Cardiac fibroblast (primary cell): ENCODE measurements at regions not wholly inside any gene's neighbourhood (a gene's known extent, or its start where the extent isn't known, plus 50 kb on each side); places are given as distances from the start of the nearest gene placed in this dataset.

Experiments used
- DNase-seq, 2 donors: peaks; one replicate each; pipeline versions ENCODE4 v3.0.0 to v3.0.0-alpha.2; 2010; ENCODE audit warnings: low read depth in 2 of 2
- H3K4me3 ChIP-seq, 2 donors: replicated peaks in 1 of 2; 1 replicate in 1 of 2; 2 replicates in 1 of 2; pipeline ENCODE4 v1.5.1; 2011; ENCODE audit warnings: low read depth in 2 of 2, low read length in 2 of 2, mild to moderate bottlenecking in 2 of 2, moderate library complexity in 1 of 2
- CTCF ChIP-seq: IDR thresholded peaks from one replicate; pipeline ENCODE4 v1.5.1; 2011; ENCODE audit warnings: low read depth, mild to moderate bottlenecking, low read length, inconsistent platforms

GRCh38 chr1:29643281-29643680 is 407.0 kb downstream of the PTPRU start:
- no peak for DNase-seq
- no peak for TF ChIP-seq CTCF

DNA sequence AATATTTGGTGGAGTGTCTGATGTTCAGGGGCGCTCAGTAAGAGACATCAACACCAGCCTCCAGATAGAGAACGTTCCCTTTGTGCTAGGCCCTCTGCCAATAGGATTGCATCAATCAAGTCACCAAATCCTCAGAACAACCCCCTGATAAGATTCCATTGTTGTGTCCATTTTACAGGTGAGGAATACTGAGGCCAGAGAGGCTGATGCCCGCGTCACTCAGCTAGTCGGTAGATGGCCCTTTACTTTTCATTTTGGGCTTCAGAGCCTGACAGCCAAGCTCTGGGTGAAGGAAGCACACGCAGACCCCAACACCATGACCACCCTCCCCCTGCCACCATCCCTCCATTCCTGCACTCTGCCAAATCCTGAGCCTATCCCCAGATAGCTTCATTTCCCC is 406.2 kb downstream of the PTPRU start:
- no peak for TF ChIP-seq CTCF
- no peak for DNase-seq

More at GRCh38 chr1:29643281-29643680, 407.0 kb downstream of the PTPRU start:
- H3K4me3 ChIP-seq: no peak overlapping the region

GRCh38 chr1:29641921-29642320 is 405.6 kb downstream of the PTPRU start:
- DNase-seq: no peak

More for the DNA sequence above, 406.2 kb downstream of the PTPRU start:
- H3K4me3 ChIP-seq: no peak overlapping the region

GRCh38 chr1:29640428-29640785 is 404.1 kb downstream of the PTPRU start:
- DNase-seq: no peak
- no peak overlapping the region for H3K4me3 ChIP-seq
- no peak for TF ChIP-seq CTCF

More at GRCh38 chr1:29641921-29642320, 405.6 kb downstream of the PTPRU start:
- H3K4me3 ChIP-seq: no peak overlapping the region
- no peak for TF ChIP-seq CTCF

- peak; percentile 25 to 27 for DNase-seq
- TF ChIP-seq CTCF: no peak
- H3K4me3 ChIP-seq: no peak overlapping the region
Observed at GRCh38 chr1:29639741-29640427, 403.6 kb downstream of the PTPRU start.

DNA sequence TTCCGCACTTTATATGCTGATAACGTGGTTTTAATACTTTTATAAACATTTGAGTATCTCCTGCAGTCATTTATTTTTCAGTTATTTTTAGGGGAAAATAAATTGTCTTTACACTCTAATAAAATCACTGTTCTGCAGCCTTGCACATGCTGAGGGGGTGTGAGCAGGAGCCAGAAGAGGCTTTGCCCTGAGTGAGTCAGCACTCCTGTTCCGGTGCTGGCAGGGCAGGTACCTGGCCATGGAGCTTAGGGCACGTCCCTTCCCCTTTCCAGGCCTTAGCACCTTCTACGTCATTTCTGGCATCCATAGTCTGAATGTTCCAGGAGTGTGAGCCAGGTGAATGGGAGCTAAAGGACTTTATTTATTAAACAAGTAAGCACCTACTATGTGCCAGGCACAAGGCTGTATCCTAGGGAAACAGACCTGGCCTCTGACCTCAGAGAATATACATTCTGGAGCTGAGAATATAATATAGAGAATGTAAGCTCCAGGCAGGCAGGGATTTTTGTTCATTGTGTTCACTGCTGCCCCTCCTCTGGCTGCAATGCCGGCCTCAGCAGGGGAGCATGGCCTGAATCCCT is 402.9 kb downstream of the PTPRU start:
- no peak for TF ChIP-seq CTCF
- no peak overlapping the region for H3K4me3 ChIP-seq
- no peak for DNase-seq

DNA sequence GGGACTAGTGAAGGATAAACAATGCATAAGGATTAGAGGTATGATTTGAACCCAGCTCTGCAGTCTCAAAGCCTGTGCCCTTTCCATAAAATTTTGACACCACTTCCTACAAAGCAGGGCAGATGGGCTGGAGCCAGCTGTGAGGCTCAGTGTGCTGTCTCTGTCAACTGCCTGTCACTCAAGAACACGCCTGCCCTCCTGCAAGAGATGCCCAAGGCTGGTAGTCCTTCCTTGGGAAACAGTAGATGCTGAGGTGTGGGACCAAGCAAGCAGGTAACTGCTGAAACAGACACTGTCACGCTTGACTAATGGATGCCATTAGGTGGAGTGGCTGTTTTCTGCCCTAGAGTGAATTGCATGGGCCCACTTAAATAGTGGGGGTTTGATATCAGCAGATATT is 402.0 kb downstream of the PTPRU start:
- DNase-seq: no peak
- H3K4me3 ChIP-seq: no peak overlapping the region
- no peak for TF ChIP-seq CTCF
